SK-N-SH (cell line): ENCODE measurements at regions not wholly inside any gene's neighbourhood (a gene's known extent, or its start where the extent isn't known, plus 50 kb on each side); places are given as distances from the start of the nearest gene placed in this dataset.

Experiments
- CHD2 ChIP-seq: fragments of 150-350 bp; IDR thresholded peaks from 2 replicates; pipeline ENCODE4 v1.6.1; 2018; ENCODE audit warnings: low read length; ENCODE audit not compliant: partially characterized antibody
- ELF1 ChIP-seq: IDR thresholded peaks from 2 replicates; pipeline ENCODE4 v1.4.0; 2012
- EP300 ChIP-seq, 2 experiments: IDR thresholded peaks; 2 replicates each; pipeline versions ENCODE4 v1.4.0 to v1.6.1; 2012; ENCODE audit warnings: borderline replicate concordance in 1 of 2, low read depth in 1 of 2, low read length in 1 of 2
- EZH2phosphoT487 ChIP-seq: fragments of 200-600 bp; sonication (generic); IDR thresholded peaks from 2 replicates; pipeline ENCODE4 v1.6.1; 2017; ENCODE audit warnings: low read depth, mixed run types, mild to moderate bottlenecking, antibody characterized with exemption, moderate library complexity, borderline replicate concordance
- FOSL2 ChIP-seq: IDR thresholded peaks from 2 replicates; pipeline ENCODE4 v1.4.0; 2012; ENCODE audit warnings: low read depth, mild to moderate bottlenecking, moderate library complexity, borderline replicate concordance
- FOXJ3 ChIP-seq: sonication (generic); formaldehyde crosslinking; IDR thresholded peaks from 2 replicates; pipeline ENCODE4 v1.5.1; 2020; ENCODE audit warnings: mild to moderate bottlenecking, missing genetic modification reagents
- FOXM1 ChIP-seq: IDR thresholded peaks from 2 replicates; pipeline ENCODE4 v1.4.0; 2012; ENCODE audit warnings: low read depth, mild to moderate bottlenecking
- GABPA ChIP-seq: IDR thresholded peaks from 2 replicates; pipeline ENCODE4 v1.4.0; 2012; ENCODE audit warnings: low read depth, mild to moderate bottlenecking
- GATA2 ChIP-seq: sonication (generic); formaldehyde crosslinking; IDR thresholded peaks from 2 replicates; pipeline ENCODE4 v1.5.0; 2020; ENCODE audit warnings: mild to moderate bottlenecking, missing genetic modification reagents
- JUND ChIP-seq: IDR thresholded peaks from 2 replicates; pipeline ENCODE4 v1.4.0; 2012
- MEF2A ChIP-seq: IDR thresholded peaks from 2 replicates; pipeline ENCODE4 v1.4.0; 2012; ENCODE audit warnings: low read depth, borderline replicate concordance
- MXI1 ChIP-seq: IDR thresholded peaks from 2 replicates; pipeline ENCODE4 v1.6.1; 2012; ENCODE audit warnings: mild to moderate bottlenecking, low read depth, low read length, improper control_type of control experiment
- NRF1 ChIP-seq: IDR thresholded peaks from 2 replicates; pipeline ENCODE4 v1.6.1; 2012; ENCODE audit warnings: low read depth, mild to moderate bottlenecking, low read length
- POLR2AphosphoS5 ChIP-seq: IDR thresholded peaks from 2 replicates; pipeline ENCODE4 v1.6.1; 2012; ENCODE audit warnings: low read depth, low read length
- RAD21 ChIP-seq: IDR thresholded peaks from 2 replicates; pipeline ENCODE4 v1.6.1; 2012; ENCODE audit warnings: mild to moderate bottlenecking, low read length
- RXRA ChIP-seq: IDR thresholded peaks from 2 replicates; pipeline ENCODE4 v1.4.0; 2012; ENCODE audit warnings: low read depth, mild to moderate bottlenecking, borderline replicate concordance
- SIN3A ChIP-seq: IDR thresholded peaks from 2 replicates; pipeline ENCODE4 v1.6.1; 2012; ENCODE audit warnings: low read depth, mild to moderate bottlenecking, low read length, moderate library complexity, borderline replicate concordance
- SMC3 ChIP-seq: IDR thresholded peaks from 2 replicates; pipeline ENCODE4 v1.6.1; 2012; ENCODE audit warnings: low read depth, low read length, improper control_type of control experiment
- TAF1 ChIP-seq: IDR thresholded peaks from 2 replicates; pipeline ENCODE4 v1.6.1; 2012; ENCODE audit warnings: low read depth, mild to moderate bottlenecking, low read length, moderate library complexity, borderline replicate concordance
- TCF12 ChIP-seq: IDR thresholded peaks from 2 replicates; pipeline ENCODE4 v1.4.0; 2012
- TF ChIP-seq, protein P1 (sequence below): IDR thresholded peaks from 2 replicates; pipeline ENCODE4 v1.6.1; 2012; ENCODE audit warnings: mild to moderate bottlenecking, low read depth, low read length, moderate library complexity
- TF ChIP-seq, protein P2 (sequence below): IDR thresholded peaks from 2 replicates; pipeline ENCODE4 v1.4.0; 2012; ENCODE audit warnings: low read depth
- TF ChIP-seq, protein P3 (sequence below): IDR thresholded peaks from 2 replicates; pipeline ENCODE4; 2012
- TF ChIP-seq, protein P4 (sequence below): fragments of 150-350 bp; IDR thresholded peaks from 2 replicates; pipeline ENCODE4 v1.6.1; 2017; ENCODE audit warnings: antibody characterized with exemption, low read length, low read depth, borderline replicate concordance
- TF ChIP-seq, protein P5 (sequence below): IDR thresholded peaks from 2 replicates; pipeline ENCODE4 v1.4.0; 2012; ENCODE audit warnings: low read depth, borderline replicate concordance
- TF ChIP-seq, protein P6 (sequence below): IDR thresholded peaks from 2 replicates; pipeline ENCODE4 v1.4.0; 2012; ENCODE audit warnings: low read depth, borderline replicate concordance

DNA sequence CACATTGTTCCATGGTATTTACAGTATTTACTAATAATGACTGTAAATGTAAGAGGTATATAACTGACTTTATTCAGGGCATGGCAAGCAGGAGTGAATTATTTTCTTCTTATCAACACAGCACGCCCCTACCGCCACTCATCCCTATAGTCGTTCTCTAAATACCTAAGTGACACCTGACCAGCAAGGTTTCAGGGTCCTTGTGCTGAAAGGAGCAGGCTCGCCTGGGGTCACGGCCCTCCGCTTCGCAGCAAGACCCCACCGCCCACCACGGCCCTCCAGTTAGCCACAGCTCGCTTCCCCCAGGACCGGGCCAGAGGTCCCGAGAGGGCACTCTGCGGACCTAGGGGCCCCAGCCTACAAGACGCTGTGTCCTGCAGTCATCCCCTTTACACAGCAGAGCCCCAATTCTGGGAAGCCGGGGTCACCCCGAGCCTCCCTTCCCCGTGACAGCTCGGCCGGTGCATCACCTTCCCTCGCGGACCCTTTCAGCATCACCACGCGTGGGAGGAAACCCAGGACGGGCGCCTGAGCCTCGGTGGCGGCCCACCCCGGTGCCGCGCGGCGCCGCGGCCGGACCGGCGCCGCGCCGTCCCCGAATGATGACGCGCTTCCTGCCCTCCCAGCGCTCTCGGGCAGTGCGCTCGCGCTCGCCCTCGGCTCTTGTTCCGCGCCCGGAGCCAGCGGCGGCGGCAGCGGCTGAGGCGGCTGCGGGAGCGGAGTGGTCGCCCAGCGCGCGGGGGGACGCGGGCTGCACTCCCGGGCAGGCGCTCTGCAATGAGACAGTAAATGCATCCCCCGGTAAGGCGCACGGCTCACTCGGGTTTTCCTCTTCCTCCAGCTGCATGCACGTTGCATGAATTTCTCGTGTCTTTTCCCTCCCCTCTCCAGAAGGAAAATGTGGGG, 225.1 kb upstream of the C2CD4B start, which contains the start of gene TLN2 (continued):
- TF ChIP-seq, protein P1, sequence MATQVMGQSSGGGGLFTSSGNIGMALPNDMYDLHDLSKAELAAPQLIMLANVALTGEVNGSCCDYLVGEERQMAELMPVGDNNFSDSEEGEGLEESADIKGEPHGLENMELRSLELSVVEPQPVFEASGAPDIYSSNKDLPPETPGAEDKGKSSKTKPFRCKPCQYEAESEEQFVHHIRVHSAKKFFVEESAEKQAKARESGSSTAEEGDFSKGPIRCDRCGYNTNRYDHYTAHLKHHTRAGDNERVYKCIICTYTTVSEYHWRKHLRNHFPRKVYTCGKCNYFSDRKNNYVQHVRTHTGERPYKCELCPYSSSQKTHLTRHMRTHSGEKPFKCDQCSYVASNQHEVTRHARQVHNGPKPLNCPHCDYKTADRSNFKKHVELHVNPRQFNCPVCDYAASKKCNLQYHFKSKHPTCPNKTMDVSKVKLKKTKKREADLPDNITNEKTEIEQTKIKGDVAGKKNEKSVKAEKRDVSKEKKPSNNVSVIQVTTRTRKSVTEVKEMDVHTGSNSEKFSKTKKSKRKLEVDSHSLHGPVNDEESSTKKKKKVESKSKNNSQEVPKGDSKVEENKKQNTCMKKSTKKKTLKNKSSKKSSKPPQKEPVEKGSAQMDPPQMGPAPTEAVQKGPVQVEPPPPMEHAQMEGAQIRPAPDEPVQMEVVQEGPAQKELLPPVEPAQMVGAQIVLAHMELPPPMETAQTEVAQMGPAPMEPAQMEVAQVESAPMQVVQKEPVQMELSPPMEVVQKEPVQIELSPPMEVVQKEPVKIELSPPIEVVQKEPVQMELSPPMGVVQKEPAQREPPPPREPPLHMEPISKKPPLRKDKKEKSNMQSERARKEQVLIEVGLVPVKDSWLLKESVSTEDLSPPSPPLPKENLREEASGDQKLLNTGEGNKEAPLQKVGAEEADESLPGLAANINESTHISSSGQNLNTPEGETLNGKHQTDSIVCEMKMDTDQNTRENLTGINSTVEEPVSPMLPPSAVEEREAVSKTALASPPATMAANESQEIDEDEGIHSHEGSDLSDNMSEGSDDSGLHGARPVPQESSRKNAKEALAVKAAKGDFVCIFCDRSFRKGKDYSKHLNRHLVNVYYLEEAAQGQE: no peak
- no peak for TF ChIP-seq ELF1
- TF ChIP-seq RAD21: peak; percentile 1; the same call in 1 of the 2 replicates
- TF ChIP-seq NRF1: no peak; the same call in 1 of the 2 replicates
- no peak; the same call in 1 of the 2 replicates for TF ChIP-seq SMC3
- no peak for TF ChIP-seq FOSL2
- no peak for TF ChIP-seq JUND
- no peak for TF ChIP-seq MEF2A
- TF ChIP-seq GATA2 (CRISPR knock-in tag): no peak
- no peak for TF ChIP-seq TCF12
- TF ChIP-seq, protein P2, sequence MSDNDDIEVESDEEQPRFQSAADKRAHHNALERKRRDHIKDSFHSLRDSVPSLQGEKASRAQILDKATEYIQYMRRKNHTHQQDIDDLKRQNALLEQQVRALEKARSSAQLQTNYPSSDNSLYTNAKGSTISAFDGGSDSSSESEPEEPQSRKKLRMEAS: no peak; the same call in none of the 2 replicates
- peak; percentile 73 for TF ChIP-seq GABPA
- no peak; the same call in 1 of the 2 replicates for TF ChIP-seq FOXJ3
- TF ChIP-seq RXRA: no peak
- no peak for TF ChIP-seq CHD2
- TF ChIP-seq TAF1: peak; percentile 87
- TF ChIP-seq, protein P3, sequence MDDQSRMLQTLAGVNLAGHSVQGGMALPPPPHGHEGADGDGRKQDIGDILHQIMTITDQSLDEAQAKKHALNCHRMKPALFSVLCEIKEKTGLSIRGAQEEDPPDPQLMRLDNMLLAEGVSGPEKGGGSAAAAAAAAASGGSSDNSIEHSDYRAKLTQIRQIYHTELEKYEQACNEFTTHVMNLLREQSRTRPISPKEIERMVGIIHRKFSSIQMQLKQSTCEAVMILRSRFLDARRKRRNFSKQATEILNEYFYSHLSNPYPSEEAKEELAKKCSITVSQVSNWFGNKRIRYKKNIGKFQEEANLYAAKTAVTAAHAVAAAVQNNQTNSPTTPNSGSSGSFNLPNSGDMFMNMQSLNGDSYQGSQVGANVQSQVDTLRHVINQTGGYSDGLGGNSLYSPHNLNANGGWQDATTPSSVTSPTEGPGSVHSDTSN: no peak
- no peak for TF ChIP-seq FOXM1
- TF ChIP-seq, protein P4, sequence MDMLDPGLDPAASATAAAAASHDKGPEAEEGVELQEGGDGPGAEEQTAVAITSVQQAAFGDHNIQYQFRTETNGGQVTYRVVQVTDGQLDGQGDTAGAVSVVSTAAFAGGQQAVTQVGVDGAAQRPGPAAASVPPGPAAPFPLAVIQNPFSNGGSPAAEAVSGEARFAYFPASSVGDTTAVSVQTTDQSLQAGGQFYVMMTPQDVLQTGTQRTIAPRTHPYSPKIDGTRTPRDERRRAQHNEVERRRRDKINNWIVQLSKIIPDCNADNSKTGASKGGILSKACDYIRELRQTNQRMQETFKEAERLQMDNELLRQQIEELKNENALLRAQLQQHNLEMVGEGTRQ: no peak
- 0 out of 4 replicates have a peak, but pooled peaks of 1 of the 2 experiments have one; percentile 29 for TF ChIP-seq EP300 (IDR thresholded peaks at IDR 0.05; ENCODE audit: borderline replicate concordance in 1 of 2, low read depth in 1 of 2, low read length in 1 of 2)
- TF ChIP-seq, protein P5, sequence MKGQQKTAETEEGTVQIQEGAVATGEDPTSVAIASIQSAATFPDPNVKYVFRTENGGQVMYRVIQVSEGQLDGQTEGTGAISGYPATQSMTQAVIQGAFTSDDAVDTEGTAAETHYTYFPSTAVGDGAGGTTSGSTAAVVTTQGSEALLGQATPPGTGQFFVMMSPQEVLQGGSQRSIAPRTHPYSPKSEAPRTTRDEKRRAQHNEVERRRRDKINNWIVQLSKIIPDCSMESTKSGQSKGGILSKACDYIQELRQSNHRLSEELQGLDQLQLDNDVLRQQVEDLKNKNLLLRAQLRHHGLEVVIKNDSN: no peak
- TF ChIP-seq POLR2AphosphoS5: peak; percentile 93
- TF ChIP-seq, protein P6, sequence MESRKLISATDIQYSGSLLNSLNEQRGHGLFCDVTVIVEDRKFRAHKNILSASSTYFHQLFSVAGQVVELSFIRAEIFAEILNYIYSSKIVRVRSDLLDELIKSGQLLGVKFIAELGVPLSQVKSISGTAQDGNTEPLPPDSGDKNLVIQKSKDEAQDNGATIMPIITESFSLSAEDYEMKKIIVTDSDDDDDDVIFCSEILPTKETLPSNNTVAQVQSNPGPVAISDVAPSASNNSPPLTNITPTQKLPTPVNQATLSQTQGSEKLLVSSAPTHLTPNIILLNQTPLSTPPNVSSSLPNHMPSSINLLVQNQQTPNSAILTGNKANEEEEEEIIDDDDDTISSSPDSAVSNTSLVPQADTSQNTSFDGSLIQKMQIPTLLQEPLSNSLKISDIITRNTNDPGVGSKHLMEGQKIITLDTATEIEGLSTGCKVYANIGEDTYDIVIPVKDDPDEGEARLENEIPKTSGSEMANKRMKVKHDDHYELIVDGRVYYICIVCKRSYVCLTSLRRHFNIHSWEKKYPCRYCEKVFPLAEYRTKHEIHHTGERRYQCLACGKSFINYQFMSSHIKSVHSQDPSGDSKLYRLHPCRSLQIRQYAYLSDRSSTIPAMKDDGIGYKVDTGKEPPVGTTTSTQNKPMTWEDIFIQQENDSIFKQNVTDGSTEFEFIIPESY: no peak
- TF ChIP-seq EZH2phosphoT487: no peak
- no peak for TF ChIP-seq SIN3A
- TF ChIP-seq MXI1: peak; percentile 66
- TF ChIP-seq, all 33 proteins: peak for 6
